Esophagus muscularis mucosa (tissue), 3 donors: ENCODE measurements at regions not wholly inside any gene's neighbourhood (a gene's known extent, or its start where the extent isn't known, plus 50 kb on each side); places are given as distances from the start of the nearest gene placed in this dataset.

Source experiments
- POLR2A ChIP-seq: fragments of 450-650 bp; IDR thresholded peaks from one replicate; pipeline ENCODE4 v1.6.1; 2017; ENCODE audit warnings: antibody characterized with exemption, moderate library complexity, mild to moderate bottlenecking, low read depth
- TF ChIP-seq, protein P1 (sequence below), 3 experiments: fragments of 200-600 bp in 2 of 3; fragments of 450-650 bp in 1 of 3; sonication (generic) in 2 of 3; IDR thresholded peaks; one replicate each; pipeline ENCODE4 v1.5.1; 2017 to 2019; ENCODE audit warnings: antibody characterized with exemption in 3 of 3, mild to moderate bottlenecking in 2 of 3, moderate library complexity in 1 of 3

DNA sequence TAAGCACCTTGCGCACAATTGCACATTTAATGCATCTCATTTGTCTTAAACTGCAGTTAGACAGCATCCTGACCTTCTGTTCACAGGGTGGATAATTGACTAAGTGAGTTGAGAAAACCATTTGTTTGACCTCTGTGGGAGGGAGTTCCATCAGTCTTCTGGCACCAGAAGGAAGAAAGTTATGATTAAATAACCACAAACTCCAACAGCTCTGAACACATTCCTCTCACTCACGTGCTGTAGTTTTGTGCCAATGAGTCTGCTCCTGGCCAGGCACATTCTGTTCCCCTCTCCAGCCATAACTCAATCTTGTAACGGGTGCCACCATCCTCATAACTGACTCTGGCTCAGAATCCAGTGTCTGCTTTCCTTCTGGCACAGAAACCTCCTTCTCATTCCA lies 817.2 kb downstream of the SLITRK1 start:
- TF ChIP-seq, protein P1, sequence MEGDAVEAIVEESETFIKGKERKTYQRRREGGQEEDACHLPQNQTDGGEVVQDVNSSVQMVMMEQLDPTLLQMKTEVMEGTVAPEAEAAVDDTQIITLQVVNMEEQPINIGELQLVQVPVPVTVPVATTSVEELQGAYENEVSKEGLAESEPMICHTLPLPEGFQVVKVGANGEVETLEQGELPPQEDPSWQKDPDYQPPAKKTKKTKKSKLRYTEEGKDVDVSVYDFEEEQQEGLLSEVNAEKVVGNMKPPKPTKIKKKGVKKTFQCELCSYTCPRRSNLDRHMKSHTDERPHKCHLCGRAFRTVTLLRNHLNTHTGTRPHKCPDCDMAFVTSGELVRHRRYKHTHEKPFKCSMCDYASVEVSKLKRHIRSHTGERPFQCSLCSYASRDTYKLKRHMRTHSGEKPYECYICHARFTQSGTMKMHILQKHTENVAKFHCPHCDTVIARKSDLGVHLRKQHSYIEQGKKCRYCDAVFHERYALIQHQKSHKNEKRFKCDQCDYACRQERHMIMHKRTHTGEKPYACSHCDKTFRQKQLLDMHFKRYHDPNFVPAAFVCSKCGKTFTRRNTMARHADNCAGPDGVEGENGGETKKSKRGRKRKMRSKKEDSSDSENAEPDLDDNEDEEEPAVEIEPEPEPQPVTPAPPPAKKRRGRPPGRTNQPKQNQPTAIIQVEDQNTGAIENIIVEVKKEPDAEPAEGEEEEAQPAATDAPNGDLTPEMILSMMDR (IDR thresholded peaks at IDR 0.05), result no peak
- TF ChIP-seq POLR2A, result no peak
